B cell (primary cell): ENCODE measurements at regions not wholly inside any gene's neighbourhood (a gene's known extent, or its start where the extent isn't known, plus 50 kb on each side); places are given as distances from the start of the nearest gene placed in this dataset.

Source experiments
- ATAC-seq: fragments of 200-7000 bp; cut with Tn5 transposase; one replicate; pipeline ENCODE4 v1.10.0; 2021; ENCODE audit warnings: low read depth, mild to moderate bottlenecking, moderate number of reproducible peaks, moderate library complexity
- CTCF ChIA-PET: fragments of 350-600 bp; sonication (Branson Sonifier 250); formaldehyde crosslinking; loops from one replicate; lab custom pipeline; 2021; ENCODE audit warnings: antibody characterized with exemption, inconsistent platforms; lab: Charles Lee
- POLR2A ChIA-PET: fragments of 350-600 bp; sonication (Branson Sonifier 250); formaldehyde crosslinking; loops from one replicate; lab custom pipeline; 2021; ENCODE audit warnings: antibody characterized with exemption; lab: Charles Lee
- DNase-seq: peaks from one replicate; pipeline ENCODE4 v3.0.0; 2013
- H2AFZ ChIP-seq: 2 replicates; pipeline ENCODE4 v1.6.1; 2012; ENCODE audit warnings: mild to moderate bottlenecking, low read depth, low read length; ENCODE audit not compliant: insufficient read depth, poor library complexity, severe bottlenecking
- H3K27ac ChIP-seq, 2 donors: 1 replicate in 1 of 2; 2 replicates in 1 of 2; pipeline ENCODE4 v1.5.1; 2012 to 2013; ENCODE audit warnings: low read length in 2 of 2, mild to moderate bottlenecking in 2 of 2, moderate library complexity in 1 of 2
- H3K27me3 ChIP-seq, 4 experiments: fragments of 200-600 bp in 1 of 4; sonication (generic) in 1 of 4; replicated peaks in 1 of 4; 1 replicate in 2 of 4; 2 replicates in 2 of 4; pipeline versions ENCODE4 v1.6.1 to v1.7.0; 2013 to 2016; ENCODE audit warnings: low read length in 3 of 4, mild to moderate bottlenecking in 2 of 4, mixed read lengths in 1 of 4, moderate library complexity in 1 of 4; ENCODE audit not compliant: insufficient read depth in 4 of 4, control insufficient read depth in 3 of 4; ENCODE audit errors: control extremely low read depth in 1 of 4
- H3K36me3 ChIP-seq, 2 experiments: replicated peaks in 1 of 2; 1 replicate in 1 of 2; 2 replicates in 1 of 2; pipeline versions ENCODE4 v1.6.1 to v1.7.1; 2013; ENCODE audit warnings: low read length in 1 of 2; ENCODE audit not compliant: insufficient read depth in 2 of 2, control insufficient read depth in 1 of 2; ENCODE audit errors: control extremely low read depth in 1 of 2, extremely low read depth in 1 of 2
- H3K4me1 ChIP-seq, 2 donors: fragments of 200-600 bp in 1 of 2; sonication (generic) in 1 of 2; 1 replicate in 1 of 2; 2 replicates in 1 of 2; pipeline versions ENCODE4 v1.5.1 to v1.6.1; 2013 to 2017; ENCODE audit warnings: low read length in 2 of 2; ENCODE audit not compliant: control insufficient read depth in 2 of 2, insufficient read depth in 2 of 2
- H3K4me2 ChIP-seq: replicated peaks from 2 replicates; pipeline ENCODE3; 2012; ENCODE audit warnings: mild to moderate bottlenecking, low read depth, low read length; ENCODE audit not compliant: poor library complexity, severe bottlenecking
- H3K4me3 ChIP-seq, 5 experiments: fragments of 200-600 bp in 1 of 5; sonication (generic) in 1 of 5; 1 replicate in 3 of 5; 2 replicates in 2 of 5; pipeline versions ENCODE4 v1.5.1 to v1.7.0; 2011 to 2016; ENCODE audit warnings: low read length in 4 of 5, mild to moderate bottlenecking in 4 of 5, low read depth in 2 of 5, control low read depth in 1 of 5, moderate library complexity in 1 of 5; ENCODE audit not compliant: insufficient read depth in 1 of 5; ENCODE audit errors: control extremely low read depth in 1 of 5, extremely low read depth in 1 of 5
- H3K79me2 ChIP-seq: fragments of 200-600 bp; sonication (generic); one replicate; pipeline ENCODE4 v1.6.0; 2016; ENCODE audit warnings: low read length; ENCODE audit not compliant: control insufficient read depth, insufficient read depth
- H3K9ac ChIP-seq: fragments of 200-600 bp; sonication (generic); 2 replicates; pipeline ENCODE4 v1.6.1; 2017; ENCODE audit warnings: mild to moderate bottlenecking, low read length, moderate library complexity
- H3K9me3 ChIP-seq, 3 donors: one replicate each; pipeline versions ENCODE4 v1.6.1 to v1.7.1; 2013; ENCODE audit warnings: low read length in 2 of 3; ENCODE audit not compliant: control insufficient read depth in 2 of 3, insufficient read depth in 1 of 3; ENCODE audit errors: control extremely low read depth in 1 of 3
- H4K20me1 ChIP-seq: 2 replicates; pipeline ENCODE4 v1.6.0; 2012; ENCODE audit warnings: mild to moderate bottlenecking, low read length; ENCODE audit not compliant: insufficient read depth, control insufficient read depth, poor library complexity, severe bottlenecking
- H3K27ac Mint-ChIP-seq: one replicate; pipeline ENCODE4 v1.8.0; 2021; ENCODE audit warnings: mixed read lengths
- H3K27me3 Mint-ChIP-seq: one replicate; pipeline ENCODE4 v1.8.0; 2021; ENCODE audit warnings: mixed read lengths
- H3K4me1 Mint-ChIP-seq: one replicate; pipeline ENCODE4 v1.8.0; 2021; ENCODE audit warnings: mixed read lengths
- H3K4me3 Mint-ChIP-seq: one replicate; pipeline ENCODE4 v1.8.0; 2021; ENCODE audit warnings: mixed read lengths
- H3K9me3 Mint-ChIP-seq: one replicate; pipeline ENCODE4 v1.8.0; 2022; ENCODE audit warnings: mixed read lengths; ENCODE audit not compliant: insufficient read depth
- EZH2 ChIP-seq: IDR thresholded peaks from 2 replicates; pipeline ENCODE4 v1.6.1; 2012; ENCODE audit warnings: borderline replicate concordance, low read depth, mild to moderate bottlenecking, moderate library complexity, low read length; ENCODE audit not compliant: insufficient read depth, poor library complexity, severe bottlenecking
- WGBS: methylation state at CpG from one replicate; pipeline ENCODE4 v1.1.5; 2013; ENCODE audit warnings: missing lambda C conversion rate; ENCODE audit not compliant: insufficient coverage; 5-methylcytosine and 5-hydroxymethylcytosine counted together
- intact Hi-C: fragments of 100-400 bp; cut with micrococcal nuclease; formaldehyde crosslinking; loops from one replicate; pipeline ENCODE4 v1.10.0; 2022
- TF ChIP-seq, protein P1 (sequence below): fragments of 200-600 bp; IDR thresholded peaks from one replicate; pipeline ENCODE4 v1.8.0; 2022; ENCODE audit warnings: antibody characterized with exemption, mild to moderate bottlenecking

DNA sequence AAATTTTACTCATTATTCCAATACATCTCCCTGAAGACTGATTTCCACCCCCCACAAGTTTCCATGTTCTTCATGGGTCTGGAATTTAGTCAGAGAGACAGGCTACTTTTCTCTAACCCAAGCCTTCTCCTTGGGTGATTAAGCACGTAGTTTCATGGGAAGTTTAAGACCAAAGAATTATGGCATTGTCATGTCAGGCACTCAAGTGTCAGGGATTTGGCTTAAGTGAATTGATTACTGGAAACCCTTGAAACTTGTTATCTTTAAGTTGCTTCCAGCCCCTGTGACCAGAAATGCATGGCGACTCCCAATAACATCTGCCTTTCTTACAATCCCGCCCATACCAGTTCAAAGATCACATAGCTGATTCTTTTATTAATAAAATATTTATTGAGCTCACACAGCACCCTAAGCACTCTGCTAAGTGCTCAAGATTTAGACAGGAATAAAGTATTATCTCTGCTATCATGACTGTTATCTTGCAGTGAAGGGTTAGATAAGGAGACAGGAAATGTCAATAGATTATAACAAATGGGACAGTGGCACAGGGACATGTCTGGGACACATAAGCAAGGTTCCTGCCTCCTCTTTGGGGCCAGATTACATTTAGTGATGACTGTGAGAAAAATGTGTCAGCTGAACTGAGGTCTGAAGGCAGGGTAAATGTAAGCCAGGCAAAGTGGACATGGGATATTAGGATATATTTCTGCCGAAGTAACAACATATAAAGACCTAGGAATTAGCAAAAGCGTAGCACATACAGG, 241.2 kb upstream of the TNC start:
- no peaks in the 10 kb centered on the region for H3K27me3 ChIP-seq
- H2AFZ ChIP-seq = no peak overlapping the region
- H3K27ac ChIP-seq = no peak overlapping the region
- intact Hi-C loops = no loop called here
- Mint-ChIP-seq H3K9me3 (no peaks in the 10 kb centered on the region), H3K4me1 (no peaks in the 10 kb centered on the region), H3K4me3 (no peak overlapping the region), H3K27me3 (no peaks in the 10 kb centered on the region), H3K27ac (no peak overlapping the region)
- CTCF ChIA-PET = no interaction called here
- no peak overlapping the region for H3K4me3 ChIP-seq
- DNase-seq (no peak), ATAC-seq (no peak)
- H3K79me2 ChIP-seq = no peaks in the 10 kb centered on the region
- no peaks in the 10 kb centered on the region for H3K4me1 ChIP-seq
- no peak overlapping the region for H3K4me2 ChIP-seq
- no peaks in the 10 kb centered on the region for H3K9me3 ChIP-seq
- H3K9ac ChIP-seq = no peak overlapping the region
- POLR2A ChIA-PET = no interaction called here
- H3K36me3 ChIP-seq = no peaks in the 10 kb centered on the region
- 100% methylated on average over 1 of the region's 5 CpGs for WGBS
- no peak for TF ChIP-seq EZH2
- TF ChIP-seq, protein P1, sequence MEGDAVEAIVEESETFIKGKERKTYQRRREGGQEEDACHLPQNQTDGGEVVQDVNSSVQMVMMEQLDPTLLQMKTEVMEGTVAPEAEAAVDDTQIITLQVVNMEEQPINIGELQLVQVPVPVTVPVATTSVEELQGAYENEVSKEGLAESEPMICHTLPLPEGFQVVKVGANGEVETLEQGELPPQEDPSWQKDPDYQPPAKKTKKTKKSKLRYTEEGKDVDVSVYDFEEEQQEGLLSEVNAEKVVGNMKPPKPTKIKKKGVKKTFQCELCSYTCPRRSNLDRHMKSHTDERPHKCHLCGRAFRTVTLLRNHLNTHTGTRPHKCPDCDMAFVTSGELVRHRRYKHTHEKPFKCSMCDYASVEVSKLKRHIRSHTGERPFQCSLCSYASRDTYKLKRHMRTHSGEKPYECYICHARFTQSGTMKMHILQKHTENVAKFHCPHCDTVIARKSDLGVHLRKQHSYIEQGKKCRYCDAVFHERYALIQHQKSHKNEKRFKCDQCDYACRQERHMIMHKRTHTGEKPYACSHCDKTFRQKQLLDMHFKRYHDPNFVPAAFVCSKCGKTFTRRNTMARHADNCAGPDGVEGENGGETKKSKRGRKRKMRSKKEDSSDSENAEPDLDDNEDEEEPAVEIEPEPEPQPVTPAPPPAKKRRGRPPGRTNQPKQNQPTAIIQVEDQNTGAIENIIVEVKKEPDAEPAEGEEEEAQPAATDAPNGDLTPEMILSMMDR = no peak
- no peaks in the 10 kb centered on the region for H4K20me1 ChIP-seq

DNA sequence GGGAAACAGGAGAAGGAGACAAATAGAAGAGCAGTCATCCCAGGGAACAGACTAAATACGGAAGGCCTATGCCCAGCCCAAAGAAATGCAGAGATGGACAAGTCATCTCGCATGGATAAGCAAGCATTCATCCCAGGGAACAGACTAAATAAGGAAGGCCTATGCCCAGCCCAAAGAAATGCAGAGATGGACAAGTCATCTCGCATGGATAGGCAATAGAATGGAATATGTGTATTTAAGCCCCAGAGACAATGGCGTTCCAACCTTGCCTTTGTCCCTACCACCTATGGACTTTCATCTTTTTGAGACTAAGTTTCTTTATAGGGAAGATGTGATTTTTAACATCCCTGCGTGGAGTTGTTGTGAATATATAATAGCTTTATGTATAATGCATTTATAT, 242.2 kb upstream of the TNC start:
- CTCF ChIA-PET = no interaction called here
- Histone ChIP-seq H3K4me3 (no peak overlapping the region), H3K36me3 (no peaks in the 10 kb centered on the region), H3K9me3 (no peaks in the 10 kb centered on the region), H3K4me1 (no peaks in the 10 kb centered on the region), H3K27me3 (no peaks in the 10 kb centered on the region), H3K9ac (no peak overlapping the region), H4K20me1 (no peaks in the 10 kb centered on the region), H2AFZ (no peak overlapping the region), H3K4me2 (no peak overlapping the region), H3K79me2 (no peaks in the 10 kb centered on the region), H3K27ac (no peak overlapping the region)
- no peaks in the 10 kb centered on the region for H3K27me3 Mint-ChIP-seq
- POLR2A ChIA-PET = no interaction called here
- DNase-seq (no peak), ATAC-seq (no peak)
- intact Hi-C loops = no loop called here
- H3K4me1 Mint-ChIP-seq = no peaks in the 10 kb centered on the region
- TF ChIP-seq EZH2 = no peak
- TF ChIP-seq, protein P1 = no peak
- H3K9me3 Mint-ChIP-seq = no peaks in the 10 kb centered on the region
- no peak overlapping the region for H3K27ac Mint-ChIP-seq
- H3K4me3 Mint-ChIP-seq = no peak overlapping the region
- WGBS = 84% methylated on average over 2 of the region's 5 CpGs
